HG02885 (cell line): ENCODE measurements at regions not wholly inside any gene's neighbourhood (a gene's known extent, or its start where the extent isn't known, plus 50 kb on each side); places are given as distances from the start of the nearest gene placed in this dataset.

Experiments
- ATAC-seq: cut with Tn5 transposase; IDR thresholded peaks from one replicate; pipeline ENCODE4 v1.9.1; 2021; ENCODE audit warnings: mild to moderate bottlenecking; ENCODE audit not compliant: unreplicated experiment, poor library complexity

- ATAC-seq, result no peak
These were observed 127.2 kb upstream of the THY1 start for GRCh38 chr11:119550053-119550752.

- no peak for ATAC-seq
These were observed 124.5 kb upstream of the THY1 start for GRCh38 chr11:119547511-119547910.

GRCh38 chr11:119545978-119546915 lies 123.3 kb upstream of the THY1 start:
- ATAC-seq, result no peak

GRCh38 chr11:119540370-119541125 lies 117.6 kb upstream of the THY1 start:
- no peak for ATAC-seq

GRCh38 chr11:119539583-119539982 lies 116.6 kb upstream of the THY1 start:
- ATAC-seq, result no peak

GRCh38 chr11:119538753-119539152 lies 115.8 kb upstream of the THY1 start:
- ATAC-seq, result no peak

- no peak for ATAC-seq
These were observed 114.6 kb upstream of the THY1 start for GRCh38 chr11:119537306-119538253.

- ATAC-seq, result no peak
These were observed 113.8 kb upstream of the THY1 start for GRCh38 chr11:119536801-119537200.

GRCh38 chr11:119533921-119534736 lies 111.2 kb upstream of the THY1 start:
- no peak for ATAC-seq

GRCh38 chr11:119533462-119533861 lies 110.5 kb upstream of the THY1 start:
- ATAC-seq, result no peak

GRCh38 chr11:119532551-119532950 lies 109.6 kb upstream of the THY1 start:
- ATAC-seq, result no peak

- ATAC-seq, result no peak
These were observed 108.7 kb upstream of the THY1 start for GRCh38 chr11:119531623-119532022.

- ATAC-seq, result no peak
These were observed 108.1 kb upstream of the THY1 start for GRCh38 chr11:119531056-119531455.

- no peak for ATAC-seq
These were observed 107.5 kb upstream of the THY1 start for GRCh38 chr11:119530509-119530908.

- no peak for ATAC-seq
These were observed 107.0 kb upstream of the THY1 start for GRCh38 chr11:119529936-119530335.

GRCh38 chr11:119529063-119529845 lies 106.3 kb upstream of the THY1 start:
- no peak for ATAC-seq

GRCh38 chr11:119525867-119526196 lies 102.9 kb upstream of the THY1 start:
- ATAC-seq, result no peak

GRCh38 chr11:119525180-119525866 lies 102.4 kb upstream of the THY1 start:
- ATAC-seq, result no peak
